Smooth muscle cell (in vitro differentiated cells): ENCODE measurements at regions not wholly inside any gene's neighbourhood (a gene's known extent, or its start where the extent isn't known, plus 50 kb on each side); places are given as distances from the start of the nearest gene placed in this dataset.

ENCODE experiments used
- DNase-seq: peaks from one replicate; lab custom pipeline; 2025; ENCODE audit not compliant: unreplicated experiment; lab: John Stamatoyannopoulos, UW
- H2AFZ ChIP-seq: fragments of 200-600 bp; sonication (generic); 2 replicates; pipeline ENCODE4 v1.6.0; 2016; ENCODE audit warnings: antibody characterized with exemption, low read depth, mild to moderate bottlenecking
- H3F3A ChIP-seq: fragments of 200-600 bp; sonication (generic); 2 replicates; pipeline ENCODE4 v1.6.0; 2017; ENCODE audit warnings: antibody characterized with exemption, low read depth
- H3K27ac ChIP-seq: fragments of 200-600 bp; sonication (generic); 2 replicates; pipeline ENCODE4 v1.5.1; 2016; ENCODE audit warnings: low read depth, mild to moderate bottlenecking
- H3K27me3 ChIP-seq: fragments of 200-600 bp; sonication (generic); 2 replicates; pipeline ENCODE4 v1.6.1; 2016; ENCODE audit warnings: low read depth, mild to moderate bottlenecking
- H3K36me3 ChIP-seq: fragments of 200-600 bp; sonication (generic); 2 replicates; pipeline ENCODE4 v1.5.1; 2016; ENCODE audit warnings: low read depth
- H3K4me1 ChIP-seq: fragments of 200-600 bp; sonication (generic); 2 replicates; pipeline ENCODE4 v1.5.1; 2016; ENCODE audit warnings: low read depth
- H3K4me2 ChIP-seq: fragments of 200-600 bp; sonication (generic); 2 replicates; pipeline ENCODE4 v1.6.0; 2016; ENCODE audit warnings: mild to moderate bottlenecking
- H3K4me3 ChIP-seq: fragments of 200-600 bp; sonication (generic); 2 replicates; pipeline ENCODE4 v1.5.1; 2016; ENCODE audit warnings: mild to moderate bottlenecking
- H3K79me2 ChIP-seq: fragments of 200-600 bp; sonication (generic); 2 replicates; pipeline ENCODE4 v1.6.0; 2016; ENCODE audit warnings: low read depth, mild to moderate bottlenecking
- H3K9ac ChIP-seq: fragments of 200-600 bp; sonication (generic); 2 replicates; pipeline ENCODE4 v1.6.0; 2016; ENCODE audit warnings: low read depth
- H3K9me3 ChIP-seq: fragments of 200-600 bp; sonication (generic); replicated peaks from 2 replicates; pipeline ENCODE4 v1.5.1; 2016; ENCODE audit warnings: low read depth
- H4K20me1 ChIP-seq: fragments of 200-600 bp; sonication (generic); 2 replicates; pipeline ENCODE4 v1.6.0; 2016; ENCODE audit warnings: low read depth
- WGBS: methylation state at CpG from one replicate; pipeline ENCODE4 v1.1.7; 2016; ENCODE audit warnings: low lambda C conversion rate; 5-methylcytosine and 5-hydroxymethylcytosine counted together
- TF ChIP-seq, protein P1 (sequence below): fragments of 200-600 bp; sonication (generic); IDR thresholded peaks from 2 replicates; pipeline ENCODE4 v1.5.1; 2017; ENCODE audit warnings: borderline replicate concordance, mild to moderate bottlenecking, antibody characterized with exemption; ENCODE audit not compliant: insufficient read depth, poor library complexity, severe bottlenecking

DNA sequence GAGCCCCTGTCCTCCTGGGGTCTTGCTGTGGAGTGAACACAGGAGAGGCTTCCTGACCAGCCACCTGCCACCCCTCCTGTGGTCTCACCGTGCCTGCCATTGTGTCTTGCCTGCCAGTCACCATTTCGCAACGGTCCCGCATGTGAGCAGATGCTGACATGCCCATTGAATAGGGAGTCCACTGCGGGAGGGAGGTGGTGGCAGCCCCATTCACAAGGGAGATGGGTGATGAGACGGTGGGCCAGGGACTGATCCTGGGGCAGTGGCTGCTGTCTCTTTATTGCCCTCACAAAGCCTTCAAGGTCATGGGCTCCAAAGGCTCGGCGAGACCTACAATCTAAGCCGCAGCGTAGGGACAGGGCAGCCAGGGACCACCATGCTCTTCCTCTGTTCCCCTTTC is 76.0 kb upstream of the NPTX2 start:
- H3K4me2 ChIP-seq = no peak overlapping the region
- WGBS = 90% methylated on average over 10 of the region's 10 CpGs
- no peaks in the 10 kb centered on the region for H3K4me1 ChIP-seq
- no peaks in the 10 kb centered on the region for H3F3A ChIP-seq
- DNase-seq = no peak
- no peak overlapping the region for H3K9ac ChIP-seq
- no peaks in the 10 kb centered on the region for H3K36me3 ChIP-seq
- H3K4me3 ChIP-seq = no peak overlapping the region
- no peak overlapping the region for H3K27ac ChIP-seq
- H3K27me3 ChIP-seq = no peaks in the 10 kb centered on the region
- no peaks in the 10 kb centered on the region for H3K79me2 ChIP-seq
- H4K20me1 ChIP-seq = no peaks in the 10 kb centered on the region
- no peaks in the 10 kb centered on the region for H3K9me3 ChIP-seq
- TF ChIP-seq, protein P1, sequence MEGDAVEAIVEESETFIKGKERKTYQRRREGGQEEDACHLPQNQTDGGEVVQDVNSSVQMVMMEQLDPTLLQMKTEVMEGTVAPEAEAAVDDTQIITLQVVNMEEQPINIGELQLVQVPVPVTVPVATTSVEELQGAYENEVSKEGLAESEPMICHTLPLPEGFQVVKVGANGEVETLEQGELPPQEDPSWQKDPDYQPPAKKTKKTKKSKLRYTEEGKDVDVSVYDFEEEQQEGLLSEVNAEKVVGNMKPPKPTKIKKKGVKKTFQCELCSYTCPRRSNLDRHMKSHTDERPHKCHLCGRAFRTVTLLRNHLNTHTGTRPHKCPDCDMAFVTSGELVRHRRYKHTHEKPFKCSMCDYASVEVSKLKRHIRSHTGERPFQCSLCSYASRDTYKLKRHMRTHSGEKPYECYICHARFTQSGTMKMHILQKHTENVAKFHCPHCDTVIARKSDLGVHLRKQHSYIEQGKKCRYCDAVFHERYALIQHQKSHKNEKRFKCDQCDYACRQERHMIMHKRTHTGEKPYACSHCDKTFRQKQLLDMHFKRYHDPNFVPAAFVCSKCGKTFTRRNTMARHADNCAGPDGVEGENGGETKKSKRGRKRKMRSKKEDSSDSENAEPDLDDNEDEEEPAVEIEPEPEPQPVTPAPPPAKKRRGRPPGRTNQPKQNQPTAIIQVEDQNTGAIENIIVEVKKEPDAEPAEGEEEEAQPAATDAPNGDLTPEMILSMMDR = no peak
- H2AFZ ChIP-seq = no peak overlapping the region

DNA sequence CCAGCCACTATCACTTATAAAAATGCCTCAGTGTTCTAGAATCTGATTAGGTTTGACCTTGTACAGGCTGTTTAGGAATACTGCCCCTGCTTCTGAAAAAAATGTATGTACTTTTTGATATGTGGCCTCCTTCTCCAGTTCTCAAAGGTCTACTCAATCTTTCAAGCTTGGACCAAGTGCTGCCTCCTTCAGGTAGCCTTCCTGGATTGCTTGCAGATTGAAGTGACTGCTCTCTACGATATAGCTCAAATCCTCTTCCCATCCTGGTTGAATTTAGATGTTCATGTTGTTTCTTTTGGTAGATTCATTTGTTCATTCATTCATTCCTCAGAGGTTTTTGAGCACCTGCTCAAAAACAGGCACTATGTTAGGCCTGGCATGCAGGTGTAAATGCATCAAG is 77.2 kb upstream of the NPTX2 start:
- TF ChIP-seq, protein P1 = no peak
- Histone ChIP-seq H4K20me1 (no peaks in the 10 kb centered on the region), H3K4me1 (no peaks in the 10 kb centered on the region), H3K36me3 (no peaks in the 10 kb centered on the region), H3K4me3 (no peak overlapping the region), H3K9me3 (no peaks in the 10 kb centered on the region), H2AFZ (no peak overlapping the region), H3K4me2 (no peak overlapping the region), H3F3A (no peaks in the 10 kb centered on the region), H3K79me2 (no peaks in the 10 kb centered on the region), H3K27me3 (no peaks in the 10 kb centered on the region), H3K27ac (no peak overlapping the region), H3K9ac (no peak overlapping the region)
- DNase-seq = no peak
- WGBS = 75% methylated on average over 1 of the region's 1 CpG

DNA sequence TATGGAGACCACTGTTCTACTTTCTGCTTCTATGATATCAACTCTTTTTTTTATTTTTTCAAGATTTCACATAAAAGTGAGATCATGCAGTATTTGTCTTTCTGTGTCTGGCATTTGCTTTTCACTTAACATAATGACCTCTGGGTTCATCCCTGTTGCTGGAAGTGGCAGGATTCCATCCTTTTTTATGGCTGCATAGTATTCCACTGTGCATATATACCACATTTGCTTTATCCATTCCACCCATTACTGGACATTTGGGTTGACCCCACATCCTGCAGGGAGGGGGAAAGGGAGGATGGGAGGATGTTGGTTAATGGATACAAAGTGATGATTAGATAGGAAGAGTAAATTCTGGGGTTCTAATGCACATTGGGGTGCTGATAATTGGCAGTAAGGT is 80.3 kb upstream of the NPTX2 start:
- no peaks in the 10 kb centered on the region for H3K79me2 ChIP-seq
- no peak overlapping the region for H3K4me2 ChIP-seq
- TF ChIP-seq, protein P1 = no peak
- H3K27ac ChIP-seq = no peak overlapping the region
- no peak overlapping the region for H2AFZ ChIP-seq
- no peaks in the 10 kb centered on the region for H3F3A ChIP-seq
- no peak overlapping the region for H3K9ac ChIP-seq
- DNase-seq = no peak
- no peaks in the 10 kb centered on the region for H3K4me1 ChIP-seq
- no peaks in the 10 kb centered on the region for H4K20me1 ChIP-seq
- no peak overlapping the region for H3K4me3 ChIP-seq
- no peaks in the 10 kb centered on the region for H3K36me3 ChIP-seq
- no peaks in the 10 kb centered on the region for H3K27me3 ChIP-seq
- H3K9me3 ChIP-seq = no peaks in the 10 kb centered on the region

DNA sequence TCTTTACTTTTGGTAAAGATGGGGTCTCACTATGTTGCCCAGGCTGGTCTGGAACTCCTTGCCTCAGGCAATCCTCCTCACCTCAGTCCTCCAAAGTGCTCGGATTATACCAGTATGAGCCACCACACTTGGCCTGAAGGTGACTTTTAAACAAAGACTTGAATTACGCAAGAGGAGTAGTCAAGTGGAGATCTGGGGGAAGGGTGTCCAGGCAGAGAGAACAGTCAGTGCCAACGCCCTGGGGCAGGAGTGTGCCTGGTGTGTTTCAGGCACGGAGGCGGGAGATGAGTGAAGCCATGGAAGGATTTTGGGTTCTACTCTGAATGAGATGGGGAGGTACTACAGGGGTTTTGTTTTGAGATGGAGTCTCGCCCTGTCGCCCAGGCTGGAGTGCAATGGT is 82.6 kb upstream of the NPTX2 start:
- WGBS = 94% methylated on average over 7 of the region's 7 CpGs
- H3K4me3 ChIP-seq = no peak overlapping the region
- H3K9me3 ChIP-seq = no peaks in the 10 kb centered on the region
- H3K79me2 ChIP-seq = no peaks in the 10 kb centered on the region
- no peak for DNase-seq
- H3K27ac ChIP-seq = no peak overlapping the region
- no peak overlapping the region for H3K4me2 ChIP-seq
- no peaks in the 10 kb centered on the region for H3F3A ChIP-seq
- H4K20me1 ChIP-seq = no peaks in the 10 kb centered on the region
- H3K27me3 ChIP-seq = no peaks in the 10 kb centered on the region
- TF ChIP-seq, protein P1 = no peak
- no peak overlapping the region for H3K9ac ChIP-seq
- H2AFZ ChIP-seq = no peak overlapping the region
- H3K4me1 ChIP-seq = no peaks in the 10 kb centered on the region
- H3K36me3 ChIP-seq = no peaks in the 10 kb centered on the region
